Mucosa of rectum (tissue), 2 donors: ENCODE measurements at regions not wholly inside any gene's neighbourhood (a gene's known extent, or its start where the extent isn't known, plus 50 kb on each side); places are given as distances from the start of the nearest gene placed in this dataset.

ENCODE experiments used
- H3K27ac ChIP-seq, 2 donors: one replicate each; pipeline ENCODE4 v1.7.0; 2013; ENCODE audit warnings: inconsistent platforms in 2 of 2, low read depth in 2 of 2, low read length in 2 of 2
- H3K27me3 ChIP-seq, 2 donors: one replicate each; pipeline ENCODE4 v1.7.0; 2013; ENCODE audit warnings: low read length in 2 of 2; ENCODE audit not compliant: control insufficient read depth in 2 of 2, insufficient read depth in 2 of 2
- H3K36me3 ChIP-seq, 2 donors: one replicate each; pipeline ENCODE4 v1.7.0; 2013; ENCODE audit warnings: low read length in 2 of 2; ENCODE audit not compliant: control insufficient read depth in 2 of 2, insufficient read depth in 2 of 2
- H3K4me1 ChIP-seq, 2 donors: one replicate each; pipeline ENCODE4 v1.7.0; 2013; ENCODE audit warnings: low read length in 2 of 2, mild to moderate bottlenecking in 1 of 2; ENCODE audit not compliant: control insufficient read depth in 2 of 2, insufficient read depth in 2 of 2
- H3K4me3 ChIP-seq, 2 donors: one replicate each; pipeline ENCODE4 v1.7.0; 2013; ENCODE audit warnings: low read length in 2 of 2
- H3K9ac ChIP-seq, 2 donors: one replicate each; pipeline ENCODE4 v1.7.0; 2013; ENCODE audit warnings: low read length in 2 of 2, low read depth in 1 of 2, mild to moderate bottlenecking in 1 of 2
- H3K9me3 ChIP-seq, 2 donors: one replicate each; pipeline ENCODE4 v1.7.0; 2013; ENCODE audit warnings: low read length in 2 of 2; ENCODE audit not compliant: control insufficient read depth in 2 of 2
- donor health status: healthy.
- donor health status: Normal muscosa, but diverticular disease.

GRCh38 chr18:59049721-59050660 is 89.7 kb upstream of the SEC11C start:
- no peaks in the 10 kb centered on the region for H3K27me3 ChIP-seq
- peaks cover 0 to 2% of the 10 kb centered on the region in 2 donors for H3K4me1 ChIP-seq
- H3K9ac ChIP-seq = no peak overlapping the region
- H3K36me3 ChIP-seq = no peaks in the 10 kb centered on the region
- H3K4me3 ChIP-seq = no peak overlapping the region
- H3K27ac ChIP-seq = no peak overlapping the region
- no peaks in the 10 kb centered on the region for H3K9me3 ChIP-seq

DNA sequence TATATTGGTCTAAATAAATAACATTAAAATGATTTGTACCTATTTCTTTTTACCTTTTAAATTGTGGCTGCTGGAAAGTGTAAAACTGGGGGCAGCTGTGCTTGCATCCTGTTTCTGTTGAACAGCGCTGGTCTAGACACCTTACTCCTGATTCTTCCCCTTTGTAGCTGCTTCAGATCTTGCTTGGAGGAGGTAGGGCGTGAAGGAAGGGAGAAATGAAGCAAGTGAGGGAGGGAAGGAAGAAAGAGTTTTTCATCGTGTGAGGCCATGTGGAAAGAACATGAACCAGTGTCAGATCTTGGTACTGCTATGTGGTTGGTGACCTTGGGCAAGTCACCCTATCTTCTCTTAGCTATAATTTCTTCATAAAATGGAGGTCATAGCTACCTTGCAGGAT is 89.0 kb upstream of the SEC11C start:
- H3K9me3 ChIP-seq = no peaks in the 10 kb centered on the region
- H3K27ac ChIP-seq = no peak overlapping the region
- H3K9ac ChIP-seq = no peak overlapping the region
- no peaks in the 10 kb centered on the region for H3K36me3 ChIP-seq
- H3K27me3 ChIP-seq = no peaks in the 10 kb centered on the region
- peaks cover 0 to 2% of the 10 kb centered on the region in 2 donors for H3K4me1 ChIP-seq
- H3K4me3 ChIP-seq = no peak overlapping the region

- Histone ChIP-seq H3K36me3 (no peaks in the 10 kb centered on the region), H3K4me1 (peaks cover 0 to 2% of the 10 kb centered on the region in 2 donors), H3K27ac (no peak overlapping the region), H3K4me3 (no peak overlapping the region), H3K9ac (no peak overlapping the region), H3K27me3 (no peaks in the 10 kb centered on the region), H3K9me3 (no peaks in the 10 kb centered on the region)
Measured at GRCh38 chr18:59051470-59052165, 88.1 kb upstream of the SEC11C start.

- peaks cover 0 to 2% of the 10 kb centered on the region in 2 donors for H3K4me1 ChIP-seq
- no peak overlapping the region for H3K4me3 ChIP-seq
- no peaks in the 10 kb centered on the region for H3K27me3 ChIP-seq
- no peak overlapping the region for H3K27ac ChIP-seq
- no peak overlapping the region for H3K9ac ChIP-seq
- no peaks in the 10 kb centered on the region for H3K36me3 ChIP-seq
- H3K9me3 ChIP-seq = no peaks in the 10 kb centered on the region
Measured at GRCh38 chr18:59052965-59053820, 86.5 kb upstream of the SEC11C start.

DNA sequence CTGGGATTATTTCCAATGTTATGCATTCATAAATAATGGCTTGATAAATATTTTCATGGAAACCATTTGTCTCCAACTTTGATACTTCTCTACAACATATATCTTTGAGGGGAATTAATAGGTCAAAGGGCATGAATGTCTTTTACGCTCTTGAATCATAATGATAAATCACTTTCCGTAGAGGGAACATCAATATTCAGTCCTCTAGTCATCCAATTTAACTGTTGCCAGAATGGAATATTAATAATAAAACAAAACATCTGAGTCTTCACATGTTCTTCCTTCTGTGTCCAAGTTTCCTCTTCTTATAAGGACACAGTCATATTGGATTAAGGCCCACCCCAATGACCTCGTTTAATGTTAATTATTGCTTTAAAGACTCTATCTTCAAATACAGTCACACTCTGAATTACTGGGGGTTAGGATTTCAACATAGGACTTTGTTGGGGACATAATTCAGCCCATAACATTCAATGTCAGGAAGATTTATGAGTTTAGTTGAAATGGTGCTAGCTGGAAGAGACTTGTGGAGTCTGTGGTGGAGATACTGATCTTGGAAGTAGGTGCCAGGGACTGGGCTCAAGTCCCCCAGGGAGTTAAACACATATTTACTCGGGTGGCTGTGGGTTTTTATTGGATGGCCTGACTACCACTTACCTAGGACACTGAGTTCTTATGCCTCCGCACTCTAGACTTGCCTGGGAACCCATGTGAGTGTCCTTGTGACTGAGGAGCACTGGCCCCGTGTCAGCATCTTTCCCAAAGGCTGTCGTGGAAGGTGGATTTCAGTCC is 85.0 kb upstream of the SEC11C start:
- Histone ChIP-seq H3K4me3 (no peak overlapping the region), H3K4me1 (peaks cover 0 to 2% of the 10 kb centered on the region in 2 donors), H3K9ac (no peak overlapping the region), H3K27ac (no peak overlapping the region), H3K9me3 (no peaks in the 10 kb centered on the region), H3K27me3 (no peaks in the 10 kb centered on the region), H3K36me3 (no peaks in the 10 kb centered on the region)

GRCh38 chr18:59055345-59056032 is 84.2 kb upstream of the SEC11C start:
- Histone ChIP-seq H3K27ac (no peak overlapping the region), H3K36me3 (no peaks in the 10 kb centered on the region), H3K9me3 (no peaks in the 10 kb centered on the region), H3K4me3 (no peak overlapping the region), H3K27me3 (no peaks in the 10 kb centered on the region), H3K4me1 (peaks cover 0 to 2% of the 10 kb centered on the region in 2 donors), H3K9ac (no peak overlapping the region)

DNA sequence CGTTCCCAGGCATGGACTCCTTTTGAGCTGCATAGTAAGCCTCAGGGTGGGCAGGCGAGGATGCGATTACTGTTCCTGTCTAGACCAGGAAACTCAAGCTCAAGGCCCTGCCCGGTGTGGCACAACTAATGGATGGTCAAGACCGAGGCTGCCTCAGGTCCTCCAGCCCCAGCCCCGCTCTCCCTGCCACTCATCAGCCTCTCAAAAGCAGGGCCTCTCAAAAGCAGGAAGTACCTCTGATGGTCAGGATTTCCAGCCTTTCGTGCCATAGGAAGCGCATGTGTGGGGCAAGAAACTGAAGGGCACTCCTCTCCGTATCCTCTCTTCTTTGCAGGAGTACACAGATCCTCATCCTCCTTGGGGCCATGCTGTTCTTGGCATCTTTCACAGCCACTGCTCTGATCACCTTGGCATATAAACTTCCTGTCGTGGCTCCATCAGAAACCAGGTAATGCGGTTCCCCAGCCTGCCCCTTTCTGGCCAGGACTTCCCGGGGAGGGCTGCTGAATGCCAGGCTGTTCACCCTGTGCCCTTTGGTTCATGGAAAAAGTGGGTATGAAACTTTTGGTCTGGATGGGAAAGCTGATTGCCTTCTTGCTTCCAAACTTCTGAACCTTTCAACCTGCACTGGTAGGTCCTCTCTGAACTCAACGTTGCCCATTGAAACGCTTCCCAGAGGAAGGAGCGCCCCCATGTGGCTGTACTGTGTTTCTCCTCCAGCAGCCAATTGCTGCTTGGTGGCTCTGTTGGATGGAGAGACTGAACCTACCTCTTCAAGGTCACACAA is 82.8 kb upstream of the SEC11C start:
- no peak overlapping the region for H3K4me3 ChIP-seq
- H3K9ac ChIP-seq = no peak overlapping the region
- no peak overlapping the region for H3K27ac ChIP-seq
- no peaks in the 10 kb centered on the region for H3K9me3 ChIP-seq
- peaks cover 0 to 2% of the 10 kb centered on the region in 2 donors for H3K4me1 ChIP-seq
- no peaks in the 10 kb centered on the region for H3K36me3 ChIP-seq
- H3K27me3 ChIP-seq = no peaks in the 10 kb centered on the region

DNA sequence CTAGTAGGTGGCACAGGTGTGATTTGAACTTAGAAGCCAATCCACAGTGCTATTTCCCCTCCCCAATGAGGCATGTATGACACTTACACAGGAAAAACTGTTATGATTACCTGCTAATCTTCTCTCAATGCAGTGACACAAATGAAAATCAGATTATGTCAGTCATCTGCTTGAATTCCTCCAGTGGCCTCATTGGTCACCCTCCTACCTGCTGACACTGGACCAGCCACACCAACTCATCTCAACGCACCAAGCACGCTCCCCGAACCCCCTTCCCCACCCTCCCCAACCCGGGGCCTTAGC is 82.2 kb upstream of the SEC11C start:
- Histone ChIP-seq H3K27ac (no peak overlapping the region), H3K9me3 (no peaks in the 10 kb centered on the region)

More for the DNA sequence above, 82.2 kb upstream of the SEC11C start:
- Histone ChIP-seq H3K4me3 (no peak overlapping the region), H3K9ac (no peak overlapping the region), H3K27me3 (no peaks in the 10 kb centered on the region), H3K36me3 (no peaks in the 10 kb centered on the region), H3K4me1 (peaks cover 0 to 2% of the 10 kb centered on the region in 2 donors)
